Germinal center (tissue), 1 donor: ENCODE measurements at regions not wholly inside any gene's neighbourhood (a gene's known extent, or its start where the extent isn't known, plus 50 kb on each side); places are given as distances from the start of the nearest gene placed in this dataset.

Experiments used
- DNase-seq: peaks from one replicate; pipeline ENCODE4 v3.0.0; 2012; ENCODE audit warnings: mixed read lengths, low spot score

DNA sequence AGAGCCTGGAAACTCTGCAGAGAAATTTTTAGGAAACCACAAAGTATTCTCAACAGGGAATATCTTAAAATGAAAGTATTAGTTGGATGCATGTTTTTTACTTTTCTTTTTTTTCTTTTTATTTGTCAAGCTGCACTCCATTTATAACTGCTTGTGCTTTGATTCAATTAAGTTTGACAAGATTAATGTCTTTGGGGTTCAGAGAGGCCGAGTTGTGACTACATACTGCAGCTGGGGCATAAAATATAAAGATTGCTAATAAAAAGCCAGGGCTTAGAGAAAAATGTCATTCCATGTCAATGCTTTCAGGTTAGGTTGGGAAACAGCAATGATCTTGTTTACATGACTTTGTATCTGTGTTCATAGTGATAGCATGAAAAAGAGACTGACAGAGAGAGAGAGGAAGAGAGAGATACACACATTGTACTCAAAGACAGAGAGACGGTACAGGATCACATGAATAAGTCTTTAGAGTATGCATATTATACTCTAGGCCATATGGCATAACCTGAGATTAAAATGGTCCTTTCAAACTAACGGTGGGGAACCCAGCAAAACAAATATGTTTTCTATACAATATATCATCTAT, 1022.3 kb upstream of the CNTNAP5 start:
- DNase-seq: no peak

DNA sequence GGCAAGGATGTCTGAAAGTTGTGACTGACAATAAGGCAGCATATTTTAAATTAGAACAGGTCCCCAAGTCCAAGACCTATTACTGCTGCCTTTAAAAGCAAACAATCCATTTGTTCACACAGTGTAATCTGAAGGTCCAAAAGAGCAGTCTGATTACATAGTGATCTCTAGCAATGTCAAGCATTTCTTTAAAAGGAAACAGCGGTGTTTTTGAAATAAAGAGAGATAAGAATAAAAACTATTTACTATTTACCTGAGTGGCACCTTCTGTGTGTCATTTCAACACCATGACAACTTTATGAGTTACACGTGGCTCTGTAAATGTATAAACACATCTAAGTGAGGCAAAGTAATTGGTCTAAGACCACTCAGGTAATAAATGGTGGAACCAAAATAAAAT, 1009.9 kb upstream of the CNTNAP5 start:
- DNase-seq: no peak

DNA sequence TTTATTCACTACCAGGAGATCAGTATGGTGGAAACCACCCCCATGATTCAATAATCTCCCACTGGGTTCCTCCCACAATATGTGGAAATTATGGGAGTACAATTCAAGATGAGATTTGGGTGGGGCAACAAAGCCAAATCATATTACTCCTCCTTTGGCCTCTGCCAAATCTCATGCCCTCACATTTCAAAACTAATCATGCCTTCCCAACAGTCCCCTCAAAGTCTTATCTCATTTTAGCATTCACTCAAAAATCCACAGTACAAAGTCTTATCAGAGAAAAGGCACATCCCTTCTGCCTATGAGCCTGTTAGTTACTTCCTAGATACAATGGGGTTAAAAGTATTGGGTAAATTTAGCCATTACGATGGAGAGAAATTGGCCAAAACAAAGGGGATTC, 989.5 kb upstream of the CNTNAP5 start:
- no peak for DNase-seq

- DNase-seq: no peak
Observed at GRCh38 chr2:123036300-123036699, 988.8 kb upstream of the CNTNAP5 start.

DNA sequence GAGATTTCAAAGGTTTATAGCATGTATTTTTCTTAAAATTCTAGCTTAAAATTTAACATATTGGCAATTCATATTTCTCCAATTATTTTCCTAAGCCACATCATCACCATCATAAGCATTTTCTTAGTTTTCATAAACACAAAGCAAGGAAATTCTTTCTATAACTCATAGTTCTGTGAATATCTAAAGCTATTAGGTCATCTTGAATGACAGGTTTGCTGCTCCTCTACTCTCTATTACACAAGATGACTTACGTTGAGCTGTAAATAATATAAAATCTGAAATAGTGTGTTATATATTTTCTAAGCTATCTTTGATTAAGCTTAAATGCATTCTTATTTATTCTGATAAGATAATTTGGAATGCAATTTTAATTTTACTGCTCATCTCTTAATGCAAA, 984.6 kb upstream of the CNTNAP5 start:
- no peak for DNase-seq

DNA sequence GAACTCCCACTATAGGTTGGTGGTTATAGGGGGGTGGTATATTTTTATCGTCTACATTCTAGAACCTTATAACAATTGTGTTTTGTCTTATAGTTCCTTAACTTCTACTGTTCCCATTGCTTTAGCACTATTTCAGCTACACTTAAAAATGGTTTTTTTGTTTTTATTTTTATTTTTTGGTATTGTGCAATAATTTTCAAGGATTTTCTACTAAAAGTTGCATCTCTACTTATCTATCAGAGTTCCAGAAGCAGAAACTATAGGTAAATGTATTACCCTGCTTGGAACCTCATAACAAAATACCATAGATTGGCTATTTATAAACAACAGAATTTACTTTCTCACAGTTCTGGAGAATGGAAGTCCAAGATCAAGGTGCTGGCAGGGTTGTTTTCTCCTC, 981.6 kb upstream of the CNTNAP5 start:
- DNase-seq: no peak

DNA sequence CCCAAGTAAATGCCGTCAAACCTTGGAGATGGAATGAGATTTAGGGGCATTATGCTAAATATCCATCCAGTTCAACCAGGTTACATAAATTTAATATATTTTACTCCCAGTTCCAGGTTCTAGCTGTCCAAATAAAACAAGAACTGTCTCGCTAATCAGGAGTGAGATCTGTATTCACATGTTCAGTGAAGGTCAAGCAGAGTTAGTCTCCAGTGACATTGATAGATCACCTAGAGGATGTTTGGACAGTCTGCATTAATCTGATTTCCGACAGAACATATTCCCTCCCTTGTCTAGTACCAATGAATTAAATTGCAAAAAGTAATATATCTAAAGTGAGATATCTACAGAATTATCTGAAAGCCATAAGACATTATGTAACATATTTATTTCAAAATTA, 979.4 kb upstream of the CNTNAP5 start:
- DNase-seq: no peak

- no peak for DNase-seq
Observed at GRCh38 chr2:123047186-123047585, 977.9 kb upstream of the CNTNAP5 start.

DNA sequence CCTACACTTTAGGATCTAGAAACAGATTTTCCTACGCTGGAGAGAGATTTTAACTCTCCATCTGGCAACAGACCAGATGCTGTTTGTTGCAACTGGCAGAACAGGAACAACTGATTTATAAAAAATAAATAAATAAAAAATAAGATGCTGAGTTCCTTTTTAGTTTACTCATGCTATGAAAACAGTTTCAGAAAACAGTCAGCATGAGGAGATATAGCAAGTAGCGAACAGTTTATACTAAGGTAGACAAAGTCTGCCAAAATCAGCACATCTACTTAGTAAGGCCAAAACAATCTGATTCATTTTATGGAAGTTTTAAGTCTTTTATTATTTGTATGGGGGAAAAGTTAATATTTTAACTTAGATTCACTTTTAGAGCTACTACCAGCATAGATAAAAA, 974.0 kb upstream of the CNTNAP5 start:
- DNase-seq: no peak

GRCh38 chr2:123061534-123061933, 963.6 kb upstream of the CNTNAP5 start:
- no peak for DNase-seq

DNA sequence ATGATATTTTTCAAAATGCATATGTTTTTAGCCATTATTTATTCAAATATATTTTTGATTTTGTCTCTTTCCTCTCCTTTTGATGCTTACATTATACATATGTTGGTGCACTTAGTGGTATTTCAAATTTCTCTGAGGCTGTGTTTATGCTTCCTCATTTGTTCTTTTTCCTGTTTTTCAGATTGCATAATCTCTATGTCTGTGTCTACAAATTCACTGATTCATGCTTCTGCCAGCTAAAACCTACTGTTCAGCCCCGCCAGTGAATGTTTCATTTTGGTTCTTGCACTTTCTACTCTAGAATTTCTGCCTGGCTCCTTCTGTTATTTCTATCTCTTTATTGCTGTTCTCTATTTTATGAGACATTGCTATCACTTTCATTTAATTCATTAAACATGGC, 951.7 kb upstream of the CNTNAP5 start:
- no peak for DNase-seq

DNA sequence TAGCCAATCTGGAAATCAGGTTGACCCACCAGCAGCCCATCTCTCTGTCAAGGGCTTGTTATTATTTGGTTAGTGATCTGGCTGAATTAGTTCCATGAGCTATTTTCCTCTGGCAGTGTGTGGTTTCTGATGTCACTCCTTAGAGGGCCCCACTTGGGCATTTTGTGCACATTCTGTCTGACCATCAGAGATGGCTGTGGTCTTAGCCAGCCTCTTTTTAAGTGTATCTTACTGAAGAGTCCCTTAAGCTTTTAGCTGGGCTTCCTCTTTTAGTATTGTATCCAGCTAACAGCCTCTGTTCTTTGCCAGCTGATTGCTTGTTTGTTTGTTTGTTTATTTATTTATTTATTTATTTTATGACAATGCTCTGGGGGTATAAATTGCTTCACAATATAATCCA, 951.1 kb upstream of the CNTNAP5 start:
- no peak for DNase-seq

- no peak for DNase-seq
Observed at GRCh38 chr2:123077101-123077500, 948.0 kb upstream of the CNTNAP5 start.

DNA sequence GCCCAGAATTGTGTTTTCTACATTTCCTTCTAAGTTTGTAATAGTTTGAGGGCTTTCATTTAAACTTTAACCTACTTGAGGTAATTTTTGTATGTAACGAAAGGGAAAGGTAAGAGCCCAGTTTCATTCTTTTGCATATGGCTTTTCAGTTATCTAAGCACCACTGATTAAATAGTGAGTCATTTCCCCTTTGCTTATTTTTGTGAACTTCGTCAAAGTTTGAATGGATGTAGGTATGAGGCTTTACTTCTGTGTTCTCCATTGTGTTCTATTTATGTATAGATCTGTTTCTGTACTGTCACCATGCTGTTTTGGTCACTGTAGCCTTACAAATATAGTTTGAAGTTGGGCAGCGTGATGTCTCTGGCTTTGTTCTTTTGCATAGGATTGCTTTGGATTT, 944.8 kb upstream of the CNTNAP5 start:
- no peak for DNase-seq

DNA sequence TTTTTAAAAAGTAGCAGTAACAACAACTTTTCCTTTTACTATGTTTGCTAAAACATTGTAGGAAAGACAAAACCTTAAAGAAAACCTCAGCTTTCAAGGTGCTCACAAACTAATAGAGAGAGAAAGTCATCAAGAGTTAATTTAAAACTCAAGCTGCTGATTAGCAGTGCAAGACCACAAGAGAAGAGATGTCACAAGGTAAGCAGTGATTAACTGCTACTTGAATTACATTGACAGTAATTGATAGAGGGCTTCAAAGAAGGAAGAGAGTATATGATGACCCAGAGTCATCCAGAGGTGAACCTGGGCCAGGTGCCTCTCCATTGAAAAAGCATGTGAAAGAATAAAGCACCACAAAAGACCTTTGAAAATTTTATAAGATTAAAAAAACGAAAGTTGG, 939.6 kb upstream of the CNTNAP5 start:
- DNase-seq: no peak

- DNase-seq: no peak
Observed at GRCh38 chr2:123086613-123087385, 938.3 kb upstream of the CNTNAP5 start.

DNA sequence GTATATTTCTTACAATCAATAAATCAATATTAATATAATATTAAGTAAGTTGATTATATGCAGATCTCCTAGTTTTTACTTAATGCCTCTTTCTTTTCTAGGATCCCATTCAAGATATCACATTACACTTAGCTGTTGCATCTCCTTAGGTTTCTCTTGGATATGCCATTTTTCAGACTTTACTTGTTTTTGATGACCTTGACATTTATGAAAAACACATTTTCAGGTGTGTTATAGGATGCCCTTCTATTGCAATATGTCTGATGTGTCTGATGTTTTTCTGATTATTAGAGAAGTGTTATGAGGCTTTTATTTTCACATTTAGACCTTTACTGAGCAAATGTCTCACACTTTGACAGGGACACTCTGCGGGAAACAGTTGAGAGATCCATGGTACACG, 933.6 kb upstream of the CNTNAP5 start:
- DNase-seq: no peak

- no peak for DNase-seq
Observed at GRCh38 chr2:123093199-123093598, 931.9 kb upstream of the CNTNAP5 start.

- DNase-seq: no peak
Observed at GRCh38 chr2:123095219-123095835, 929.8 kb upstream of the CNTNAP5 start.

- no peak for DNase-seq
Observed at GRCh38 chr2:123098619-123099018, 926.5 kb upstream of the CNTNAP5 start.

- no peak for DNase-seq
Observed at GRCh38 chr2:123101434-123101833, 923.7 kb upstream of the CNTNAP5 start.

- DNase-seq: no peak
Observed at GRCh38 chr2:123103902-123104301, 921.2 kb upstream of the CNTNAP5 start.

DNA sequence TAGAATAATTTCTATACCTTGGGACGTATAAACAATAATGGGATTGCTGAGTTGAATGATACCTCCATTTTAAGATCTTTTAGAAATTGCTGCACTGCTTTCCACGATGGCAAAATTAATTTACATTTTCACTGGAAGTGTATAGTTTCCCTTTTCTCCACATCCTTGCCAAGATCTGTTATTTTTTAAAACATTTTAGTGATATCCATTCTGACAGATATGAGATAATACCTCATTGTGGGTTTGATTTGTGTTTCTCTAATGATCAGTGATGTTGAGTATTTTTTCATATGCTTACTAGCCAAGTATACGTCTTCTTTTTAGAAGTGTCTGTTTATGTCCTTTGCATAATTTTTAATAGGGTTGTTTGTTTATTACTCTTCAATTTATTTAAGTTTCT, 908.5 kb upstream of the CNTNAP5 start:
- no peak for DNase-seq

DNA sequence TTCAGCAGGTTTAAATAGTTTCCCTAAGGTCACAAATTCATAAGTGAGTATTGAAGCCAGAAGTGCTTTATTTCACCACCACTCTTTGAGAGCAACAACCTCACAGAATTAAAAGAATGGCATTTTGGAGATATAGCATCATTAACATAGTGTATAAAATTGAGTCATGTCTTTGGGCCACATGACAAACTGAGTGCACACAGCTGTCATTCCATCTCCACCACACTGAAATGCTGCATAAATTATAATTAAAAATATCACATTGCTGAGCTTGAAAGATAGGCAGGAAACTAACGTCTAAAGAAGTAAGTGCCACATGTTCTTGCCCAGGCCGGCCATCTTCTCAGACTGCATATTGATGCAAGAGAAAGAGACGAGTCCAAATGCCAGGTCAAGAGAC, 897.9 kb upstream of the CNTNAP5 start:
- DNase-seq: no peak
